GM21737 (cell line): ENCODE measurements at regions not wholly inside any gene's neighbourhood (a gene's known extent, or its start where the extent isn't known, plus 50 kb on each side); places are given as distances from the start of the nearest gene placed in this dataset.

Source experiments
- ATAC-seq: cut with Tn5 transposase; IDR thresholded peaks from one replicate; pipeline ENCODE4 v1.9.1; 2021; ENCODE audit warnings: mild to moderate bottlenecking, moderate library complexity; ENCODE audit not compliant: unreplicated experiment

DNA sequence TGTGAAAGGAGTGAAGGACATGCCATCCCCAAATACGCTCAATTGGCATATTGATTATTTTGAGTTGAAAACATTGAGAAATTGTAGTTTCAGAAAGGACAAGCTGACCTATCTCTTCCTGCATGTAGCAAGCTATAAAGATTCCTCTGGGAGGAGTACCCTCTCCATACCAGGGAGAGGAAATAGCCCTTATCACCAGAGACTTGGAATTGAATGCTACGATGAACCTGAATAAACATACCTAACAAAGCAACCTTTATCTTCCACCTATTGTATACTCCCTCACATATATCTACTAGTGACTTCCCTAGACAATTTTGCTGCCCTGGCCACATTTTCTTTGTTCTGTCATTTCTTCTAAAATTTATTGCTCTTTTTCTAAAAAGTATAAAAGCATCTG lies 150.2 kb upstream of the EEPD1 start:
- ATAC-seq = no peak

DNA sequence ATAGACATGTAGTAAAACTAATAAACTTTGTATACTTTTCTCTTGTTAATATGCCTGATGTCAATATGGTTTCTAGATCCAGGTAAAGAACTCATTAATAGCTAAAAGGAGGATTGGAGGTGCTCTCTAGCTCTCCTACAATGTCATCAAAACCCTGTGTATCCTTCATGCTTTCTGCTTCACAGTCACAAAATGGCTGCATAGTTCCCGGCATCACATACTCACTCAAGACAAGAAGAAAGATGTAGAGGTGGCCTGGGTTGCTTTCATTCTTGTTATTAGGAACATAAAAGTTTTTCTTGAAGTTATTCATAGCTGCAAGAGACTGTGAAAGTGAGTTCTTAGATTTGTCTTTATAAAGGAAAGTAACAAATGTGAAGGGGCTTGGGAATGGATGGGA lies 149.7 kb upstream of the EEPD1 start:
- ATAC-seq = no peak

DNA sequence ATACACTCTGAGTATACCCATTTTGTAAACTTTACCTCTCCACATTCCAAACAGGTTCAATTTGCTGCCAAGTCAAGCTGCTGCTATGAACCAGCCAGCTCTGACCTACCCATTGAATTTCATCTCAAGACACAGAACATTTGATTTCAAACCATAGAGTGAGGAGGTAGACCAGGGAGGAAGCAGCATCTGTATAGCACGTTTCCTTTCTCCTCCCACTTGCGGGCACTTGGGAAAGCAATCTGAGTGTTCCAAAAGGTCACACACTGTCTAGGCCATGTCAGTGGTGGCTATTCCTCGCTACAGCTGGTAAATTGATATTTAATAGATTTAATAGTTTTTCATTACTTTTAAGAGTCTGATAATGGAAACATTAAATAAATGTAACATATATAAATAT lies 147.8 kb upstream of the EEPD1 start:
- no peak for ATAC-seq

DNA sequence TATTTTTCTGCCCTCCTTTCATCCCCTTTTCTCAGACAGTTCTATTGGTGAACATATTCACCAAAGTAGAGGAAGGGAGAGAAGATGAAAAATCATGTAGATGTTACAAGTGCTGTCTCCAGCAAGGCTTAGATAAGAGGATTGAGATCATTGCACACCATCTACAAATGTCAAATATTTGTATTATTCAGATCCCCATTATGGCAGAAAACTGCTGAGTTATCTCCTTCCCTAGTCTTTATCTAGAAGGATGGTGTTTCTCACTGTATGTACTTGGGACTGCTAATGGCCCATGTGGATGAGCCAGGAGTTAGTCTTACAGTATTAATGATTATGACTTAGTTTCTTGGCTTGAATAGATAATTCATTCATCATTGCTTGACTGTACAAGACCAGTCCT lies 147.2 kb upstream of the EEPD1 start:
- ATAC-seq = no peak

DNA sequence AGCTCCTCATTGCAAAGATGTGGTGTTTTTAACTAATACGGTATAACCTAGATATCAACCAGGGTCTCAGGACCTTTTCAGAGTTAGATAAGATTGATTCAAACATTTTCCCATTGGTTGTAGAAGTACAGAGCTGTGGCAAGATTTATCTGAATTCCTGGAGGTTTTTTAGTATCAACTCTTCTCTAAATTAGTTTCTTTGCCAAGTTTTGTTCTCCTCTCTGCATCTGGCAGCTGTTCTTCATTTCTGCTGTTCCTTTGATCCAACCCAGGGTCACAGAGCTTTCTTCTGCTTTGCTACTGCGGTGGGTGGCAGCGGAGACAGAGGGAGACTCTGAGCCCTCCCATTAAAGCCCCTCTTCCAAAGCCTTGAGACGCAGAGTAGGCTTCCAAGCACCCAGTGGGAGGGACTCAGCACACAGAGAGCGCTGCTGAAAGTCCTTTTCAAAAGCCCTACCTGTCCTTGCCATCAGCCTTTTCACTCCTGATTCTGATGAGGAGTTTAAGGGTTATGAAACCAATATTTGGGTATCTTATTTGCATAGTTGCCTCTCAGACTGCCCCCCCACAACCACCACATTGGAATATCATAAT lies 146.3 kb upstream of the EEPD1 start:
- ATAC-seq = no peak

DNA sequence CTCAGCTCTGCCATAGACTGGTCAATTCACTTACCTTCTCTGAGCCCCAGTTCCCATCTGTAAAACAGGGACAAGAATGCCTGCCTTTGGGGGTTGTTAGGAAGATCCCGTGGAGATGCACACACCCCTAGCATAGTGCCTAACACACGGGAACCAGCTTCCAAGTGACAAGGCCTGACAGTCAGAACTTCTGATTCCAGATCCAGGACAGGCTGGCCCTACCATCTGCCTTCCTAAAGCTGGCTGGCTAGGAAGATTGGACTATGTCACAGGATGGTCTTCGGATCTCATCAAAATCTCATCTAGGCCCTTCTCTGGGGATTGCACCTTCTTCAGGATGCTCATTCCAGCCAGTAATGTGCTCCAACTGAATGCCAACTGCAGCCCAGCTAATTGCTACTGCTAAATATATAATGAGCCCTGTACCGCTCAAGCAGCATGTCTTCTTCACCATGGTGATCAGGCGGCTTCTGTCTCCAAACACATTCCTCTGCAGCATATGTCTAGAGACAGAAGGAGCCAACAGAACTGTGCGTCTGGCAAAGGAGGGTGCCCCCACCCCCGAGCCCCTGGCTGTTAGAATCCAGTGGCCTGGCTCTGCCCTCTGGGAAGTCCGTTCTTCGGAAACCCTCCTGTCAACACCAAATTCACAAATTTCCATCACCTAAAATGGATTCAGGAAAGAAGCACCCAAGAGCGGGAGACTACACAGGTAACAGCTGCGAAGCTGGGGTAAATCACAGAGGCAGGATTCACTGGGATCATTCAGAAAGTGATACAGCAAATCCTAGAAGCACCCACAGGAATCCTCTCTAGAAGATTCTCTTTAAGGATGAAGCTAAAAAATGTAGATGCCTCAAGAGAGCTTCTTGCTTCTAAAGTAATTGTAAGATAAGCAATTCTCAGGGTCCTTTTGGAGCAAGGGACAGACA lies 142.1 kb upstream of the EEPD1 start:
- no peak for ATAC-seq

DNA sequence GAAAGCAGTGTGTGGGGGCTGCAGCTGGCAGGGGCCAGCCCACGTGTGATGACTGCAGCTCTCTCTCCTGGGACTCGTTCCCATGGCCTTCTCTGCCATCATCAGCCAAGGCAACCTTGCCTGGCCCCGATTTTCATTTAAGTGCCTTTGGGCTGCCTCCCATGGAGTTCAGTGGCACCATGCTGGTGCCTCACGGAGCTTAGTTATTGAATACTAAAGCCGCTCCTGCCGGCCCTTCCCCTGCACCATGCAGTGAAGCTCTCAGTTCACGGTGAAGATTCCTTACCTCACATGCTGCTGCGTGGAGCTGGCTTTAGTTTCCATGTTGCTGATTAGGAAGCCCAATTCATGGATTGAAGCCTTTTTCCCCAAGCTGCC lies 141.5 kb upstream of the EEPD1 start:
- ATAC-seq = no peak

DNA sequence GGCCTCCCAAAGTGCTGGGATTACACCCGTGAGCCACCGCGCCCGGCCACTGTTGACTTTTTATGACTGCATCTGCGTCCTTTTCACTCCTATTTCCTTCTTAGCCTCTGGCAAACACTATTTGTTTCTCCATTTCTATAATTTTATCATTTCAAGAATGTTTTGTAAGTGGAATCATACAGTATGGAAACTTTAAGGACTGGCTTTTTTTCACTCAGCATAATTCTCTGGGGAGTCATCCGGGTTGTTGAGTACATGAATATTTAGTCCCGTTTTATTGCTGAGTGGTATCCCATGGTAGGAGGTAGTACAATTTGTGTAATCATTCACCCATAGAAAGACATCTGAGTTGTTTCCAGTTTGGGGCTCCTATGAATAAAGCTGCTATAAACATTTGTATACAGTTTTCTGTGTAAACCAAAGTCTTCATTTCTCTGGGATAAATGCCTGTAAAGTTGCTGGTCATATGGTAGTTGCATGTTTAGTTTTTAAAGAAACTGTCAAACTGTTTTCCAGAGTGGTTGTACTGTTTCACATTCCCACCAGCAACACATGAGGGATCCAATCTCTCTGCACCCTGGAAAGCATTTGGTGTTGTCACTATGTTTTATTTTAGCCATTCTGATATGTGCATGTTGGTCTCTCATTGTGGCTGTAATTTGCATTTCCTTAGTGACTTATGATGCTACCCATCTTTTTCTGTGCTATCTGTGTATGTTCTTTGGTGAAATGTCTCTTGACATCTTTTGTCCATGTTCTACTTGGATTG lies 139.6 kb upstream of the EEPD1 start:
- ATAC-seq = no peak

DNA sequence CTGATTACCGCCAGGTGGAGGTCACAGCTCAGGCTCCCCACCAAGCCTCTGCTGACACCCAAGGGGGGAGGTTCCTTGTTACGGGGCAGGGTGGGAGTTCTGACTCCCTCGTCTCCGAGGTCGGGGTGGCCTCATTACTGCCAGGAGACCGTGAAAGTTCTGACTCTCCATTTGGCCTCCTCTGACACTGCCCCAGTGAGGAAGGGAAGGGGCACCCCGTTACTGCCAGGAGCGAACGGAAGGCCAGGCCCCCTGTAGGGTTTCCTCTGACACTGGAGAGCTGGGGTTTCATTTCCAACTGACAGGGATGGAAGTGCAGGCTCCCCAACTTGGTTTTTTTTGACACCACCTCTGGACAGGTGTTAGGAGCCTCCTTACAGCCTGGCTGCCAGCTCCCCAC lies 138.1 kb upstream of the EEPD1 start:
- ATAC-seq = no peak

DNA sequence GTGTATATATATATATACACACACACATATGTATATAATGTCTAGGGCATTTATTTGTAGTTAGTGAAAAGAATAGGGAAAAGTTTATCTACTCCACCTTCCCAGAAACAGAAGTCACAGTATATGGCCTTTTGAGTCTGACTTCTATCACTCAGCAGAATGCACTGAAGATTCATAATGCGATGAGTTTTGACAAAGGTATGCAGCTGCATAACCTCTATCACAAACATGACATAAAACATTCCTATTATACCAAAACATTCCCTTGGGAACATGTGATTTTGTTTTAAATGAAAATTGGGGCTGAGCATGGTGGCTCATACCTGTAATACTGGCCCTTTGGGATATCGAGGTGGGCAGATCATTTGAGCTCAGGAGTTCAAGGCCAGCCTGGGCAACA lies 137.3 kb upstream of the EEPD1 start:
- no peak for ATAC-seq

DNA sequence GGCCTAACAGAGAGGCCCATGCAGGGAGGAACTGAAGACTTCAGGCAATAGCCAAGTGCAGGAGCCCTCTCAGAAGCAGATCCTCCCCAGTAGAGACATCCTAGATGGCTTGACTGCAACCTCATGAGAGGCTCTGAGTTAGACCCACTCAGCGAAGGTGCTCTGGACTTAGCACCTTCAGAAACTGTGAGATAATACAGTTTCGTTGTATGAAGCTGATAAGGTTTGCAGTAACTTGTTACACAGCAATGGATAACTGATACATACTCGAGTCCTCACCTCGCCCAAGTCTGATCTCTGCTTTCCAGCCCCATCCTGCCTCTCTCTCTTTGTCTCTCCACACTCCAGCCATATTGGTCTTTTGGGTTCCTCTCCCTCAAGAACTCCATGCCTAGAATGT lies 136.4 kb upstream of the EEPD1 start:
- no peak for ATAC-seq

DNA sequence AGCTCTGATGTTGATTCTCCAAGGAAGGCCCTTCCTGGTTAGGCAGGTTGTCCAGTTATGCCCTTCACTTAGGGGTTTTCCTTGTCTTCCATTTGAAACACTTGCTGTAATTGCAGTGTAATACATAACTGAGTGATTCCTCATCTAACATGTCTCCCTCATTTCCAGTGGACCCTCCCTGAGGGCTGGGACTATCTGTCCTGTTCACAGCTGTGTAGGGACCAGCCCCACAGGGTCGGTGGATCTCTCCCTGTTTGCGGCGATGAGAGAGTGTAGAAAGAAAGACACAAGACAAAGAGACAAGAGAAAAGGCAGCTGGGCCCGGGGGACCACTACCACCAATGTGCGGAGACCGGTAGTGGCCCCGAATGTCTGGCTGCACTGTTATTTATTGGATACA lies 135.9 kb upstream of the EEPD1 start:
- ATAC-seq = no peak

DNA sequence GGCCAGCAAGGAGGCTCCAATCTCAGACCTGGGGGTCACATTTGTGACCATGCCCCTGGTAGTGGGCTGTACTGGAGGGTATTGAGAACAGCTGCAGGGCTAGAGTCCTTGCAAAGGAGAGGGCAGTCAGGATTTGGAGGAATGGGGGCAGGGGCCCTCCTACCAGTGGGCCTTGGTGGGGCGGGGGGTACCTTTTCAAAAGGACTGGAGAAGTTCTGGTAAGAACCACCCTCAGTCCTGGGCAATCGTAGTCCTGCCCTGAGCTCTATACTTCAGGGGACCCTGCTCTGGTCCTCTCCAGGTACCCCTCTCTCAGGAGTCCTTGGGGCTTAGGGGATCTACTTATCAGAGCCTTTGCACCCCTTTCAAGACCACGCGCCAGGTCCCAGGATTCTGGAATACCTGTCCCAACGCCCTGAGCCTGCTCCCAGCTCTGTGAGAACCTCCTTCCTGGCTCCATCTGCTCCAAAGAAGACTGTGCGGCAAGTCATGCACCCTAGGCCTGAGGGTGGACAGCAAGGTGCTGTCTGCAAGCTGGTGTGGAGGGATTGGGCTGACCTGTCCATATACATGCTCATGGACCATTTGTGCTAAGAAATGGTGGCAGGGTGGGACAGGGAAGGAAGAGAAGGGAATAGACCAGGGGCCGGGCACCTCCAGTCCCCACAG lies 134.1 kb upstream of the EEPD1 start:
- ATAC-seq = no peak

DNA sequence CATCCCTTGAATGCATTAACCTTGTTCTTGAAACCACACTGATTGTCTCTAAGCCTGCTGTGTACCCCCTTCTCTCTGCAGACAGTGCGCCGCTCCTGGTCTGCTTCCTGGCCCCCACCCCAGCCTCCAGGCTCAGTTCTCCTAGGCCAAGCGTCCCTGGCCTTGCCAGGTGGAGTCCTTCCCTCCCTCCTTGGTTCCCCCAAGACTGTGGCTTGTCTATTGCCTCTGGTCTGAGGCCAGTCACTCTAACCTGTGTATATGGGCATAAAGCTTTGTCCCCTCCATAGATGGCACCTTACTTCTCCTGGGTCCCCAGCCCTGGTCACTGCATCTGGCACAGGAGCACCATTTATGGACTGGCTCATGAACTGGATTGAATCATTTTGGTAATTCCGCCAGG lies 133.5 kb upstream of the EEPD1 start:
- ATAC-seq = no peak

DNA sequence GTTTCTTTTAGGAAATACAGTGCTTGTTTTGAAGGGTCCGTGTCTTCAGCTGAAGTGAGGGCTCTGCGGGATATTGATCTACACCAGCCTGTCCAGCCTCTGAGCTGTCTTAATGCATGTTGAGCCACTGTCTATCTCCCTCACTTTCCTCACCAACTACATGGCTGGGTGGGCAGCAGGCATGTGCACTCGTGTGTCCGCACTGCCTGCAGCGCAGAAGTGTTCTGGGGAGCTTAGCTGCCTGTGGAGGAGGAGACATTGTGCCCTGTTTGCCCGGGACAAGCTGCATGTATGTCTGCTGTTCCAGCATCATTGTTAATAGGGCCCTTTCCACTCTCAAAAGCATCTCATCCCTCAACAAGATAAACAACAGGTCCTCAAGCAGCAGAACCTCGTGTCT lies 133.1 kb upstream of the EEPD1 start:
- ATAC-seq = no peak

DNA sequence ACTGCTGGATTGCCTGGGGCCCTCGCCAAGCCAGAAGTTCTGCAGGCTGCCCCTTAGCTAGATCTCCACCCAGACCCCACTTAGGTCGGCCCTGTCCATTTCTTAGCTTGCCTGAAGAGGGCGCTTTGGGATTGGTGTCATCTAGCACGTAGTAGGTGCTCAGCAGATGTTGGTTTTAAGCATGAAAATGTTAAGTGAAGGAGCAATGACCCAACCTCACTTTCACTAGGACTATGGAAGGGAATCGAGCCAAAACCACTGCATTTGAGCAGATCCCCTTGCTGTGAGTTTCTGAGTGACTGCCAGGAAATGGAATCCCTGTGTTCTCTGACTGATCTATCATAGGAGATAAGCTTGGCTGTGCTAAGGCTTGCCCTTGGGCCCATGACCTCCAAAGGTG lies 131.7 kb upstream of the EEPD1 start:
- no peak for ATAC-seq

DNA sequence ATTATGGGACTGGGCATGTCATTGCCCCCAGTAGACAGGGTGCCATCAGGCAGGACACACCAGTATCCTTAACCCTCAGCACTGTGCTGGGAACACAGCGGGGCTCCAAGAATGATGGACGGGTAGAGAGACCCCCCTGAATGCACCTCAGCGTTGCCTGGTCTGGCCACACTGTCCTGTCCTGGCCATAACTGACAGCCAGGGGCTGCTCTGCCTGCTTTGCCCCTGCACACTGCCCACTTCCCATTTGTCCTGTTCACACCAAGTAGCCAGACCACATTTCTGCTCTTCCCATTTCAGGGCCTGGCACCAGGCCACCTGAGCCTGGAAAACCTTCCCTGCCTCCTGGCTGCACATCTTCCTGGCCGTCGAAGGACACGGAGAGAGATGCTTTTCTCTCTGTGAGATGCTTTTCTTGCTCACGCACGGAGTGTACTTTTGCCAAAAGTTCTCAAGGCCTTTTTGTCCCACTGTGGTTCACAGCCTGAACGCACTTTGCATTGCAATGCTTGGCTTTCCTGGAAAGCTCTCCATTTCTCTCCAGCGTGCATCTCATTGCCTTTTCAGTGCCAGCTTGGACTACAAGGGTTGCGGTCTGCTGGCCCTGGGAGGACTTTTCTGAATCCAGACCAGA lies 131.0 kb upstream of the EEPD1 start:
- ATAC-seq = no peak

DNA sequence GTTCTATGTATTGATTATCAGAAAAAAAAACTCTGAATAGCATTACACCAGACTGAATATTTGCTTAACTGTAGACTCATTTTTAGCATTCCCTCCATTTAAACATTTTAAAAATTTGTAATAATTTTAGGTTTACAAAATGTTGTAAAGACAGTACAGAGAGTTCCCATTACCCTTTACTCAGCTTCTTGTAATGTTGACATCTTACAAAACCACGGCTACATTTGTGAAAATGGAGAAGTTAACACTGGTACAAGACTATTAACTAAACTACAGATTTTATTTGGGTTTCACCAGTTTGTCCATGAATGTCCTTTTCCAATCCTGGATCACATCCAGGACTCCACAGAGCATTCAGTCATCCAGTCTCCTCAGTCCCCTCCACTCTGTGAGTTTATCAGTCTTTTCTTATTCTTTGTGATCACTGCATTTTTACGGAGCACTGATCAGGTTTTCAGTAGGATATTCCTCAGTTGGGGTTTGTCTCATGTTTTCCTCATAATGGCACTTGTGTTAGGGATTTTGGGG lies 130.0 kb upstream of the EEPD1 start:
- no peak for ATAC-seq

DNA sequence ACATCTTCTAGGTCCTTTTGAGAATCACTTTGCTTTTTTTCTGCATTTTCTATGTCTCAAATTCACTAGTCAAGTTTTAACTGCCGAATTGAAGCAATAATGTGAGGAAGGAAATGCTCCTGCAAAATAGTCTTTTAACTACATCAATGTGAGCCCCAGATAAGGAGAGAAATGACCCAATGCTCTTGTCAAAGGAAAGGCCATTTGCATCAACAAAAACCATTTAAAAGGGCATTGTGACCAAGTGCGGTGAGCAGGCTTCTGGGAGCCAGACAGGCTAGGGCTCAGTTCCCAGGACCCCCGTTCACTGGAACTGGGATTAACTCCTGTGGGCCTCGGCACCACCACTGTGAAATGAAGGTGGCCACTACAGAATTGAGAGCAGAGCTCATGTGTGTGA lies 127.9 kb upstream of the EEPD1 start:
- ATAC-seq = no peak

DNA sequence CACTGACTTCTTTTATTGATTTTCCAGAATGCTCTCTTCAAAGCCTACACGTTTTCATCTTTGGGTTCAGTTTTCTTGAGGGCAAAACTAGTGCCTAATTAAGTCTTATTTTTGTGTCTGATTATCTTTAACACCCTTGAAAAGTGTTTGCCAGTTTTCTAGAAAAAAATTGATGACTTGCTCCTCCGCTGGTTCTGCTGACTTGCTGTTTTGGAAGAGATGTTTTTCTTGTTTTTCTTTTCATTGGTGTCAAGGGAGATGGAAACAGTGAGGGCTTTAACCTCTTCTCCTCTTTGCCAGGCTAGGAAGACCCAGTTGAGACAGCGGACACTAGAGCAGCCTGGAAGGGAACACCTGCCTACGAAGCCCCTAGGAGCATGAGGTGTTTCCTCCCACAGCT lies 123.7 kb upstream of the EEPD1 start:
- no peak for ATAC-seq
